ENCODE measurements at regions not wholly inside any gene's neighbourhood (a gene's known extent, or its start where the extent isn't known, plus 50 kb on each side); places are given as distances from the start of the nearest gene placed in this dataset.
"Not testable (repeated sequence)": the region's sequence is repeated elsewhere in the genome, so short reads cannot be mapped to it uniquely, and the experiment has no call there.

DNA sequence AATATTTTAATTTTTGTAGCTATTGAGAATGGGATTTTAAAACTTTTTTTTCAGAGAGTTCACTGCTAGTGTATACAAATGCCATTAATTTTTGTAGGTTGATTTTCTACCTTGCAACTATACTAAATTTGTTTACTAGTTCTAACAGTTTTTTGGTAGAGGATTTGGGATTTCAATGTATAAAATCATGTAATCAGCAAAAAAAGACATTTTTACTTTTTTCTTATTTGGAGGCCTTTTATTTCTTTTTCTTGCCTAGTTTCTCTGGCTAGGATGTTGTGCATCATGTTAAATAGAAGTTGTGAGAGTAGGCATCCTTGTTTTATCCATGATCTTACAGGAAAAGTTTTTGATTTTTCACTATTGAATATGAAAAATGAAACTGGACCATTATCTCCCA, 602.9 kb upstream of the KIF2B start:
- H3K27me3 ChIP-seq (ENCODE audit: control insufficient read depth in 3 of 3, insufficient read depth in 3 of 3, low read length in 3 of 3) = no peaks in the 10 kb centered on the region
- FAIRE-seq (no peak), DNase-seq (no peak)
- H3K36me3 ChIP-seq (ENCODE audit: control insufficient read depth in 3 of 3, insufficient read depth in 2 of 3, low read depth in 1 of 3, low read length in 3 of 3) = no peaks in the 10 kb centered on the region
- H3K27ac ChIP-seq (ENCODE audit: low read depth in 1 of 3, low read length in 2 of 3) = no peak overlapping the region
- H3K4me3 ChIP-seq (ENCODE audit: low read depth in 1 of 3, low read length in 3 of 3) = no peak overlapping the region
- H3K9me3 ChIP-seq (ENCODE audit: control insufficient read depth in 2 of 2, insufficient read depth in 1 of 2, low read depth in 1 of 2, low read length in 1 of 2) = peaks cover 0 to 3% of the 10 kb centered on the region in 2 donors
- H3K4me1 ChIP-seq (ENCODE audit: control insufficient read depth in 3 of 3, insufficient read depth in 2 of 3, low read depth in 1 of 3, low read length in 2 of 3) = no peaks in the 10 kb centered on the region

DNA sequence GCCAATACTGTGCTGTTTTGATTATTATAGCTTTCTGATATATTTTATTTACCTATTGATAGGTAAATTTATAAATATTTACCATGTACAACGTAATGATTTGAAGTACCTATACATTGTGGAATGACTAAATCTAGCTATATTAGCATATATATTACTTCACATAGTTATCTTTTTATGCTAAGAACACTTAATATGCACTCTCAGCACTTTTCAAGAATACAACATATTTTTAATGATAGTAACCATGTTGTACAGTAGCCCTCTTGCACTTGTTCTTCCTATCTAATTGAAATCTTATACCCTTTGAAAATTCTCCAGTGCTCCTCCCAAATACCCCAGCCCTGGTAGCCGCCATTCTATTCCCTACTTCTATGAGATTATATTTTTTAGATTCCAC, 604.0 kb upstream of the KIF2B start:
- Histone ChIP-seq H3K27ac (ENCODE audit: low read depth in 1 of 3, low read length in 2 of 3) (no peak overlapping the region), H3K36me3 (ENCODE audit: control insufficient read depth in 3 of 3, insufficient read depth in 2 of 3, low read depth in 1 of 3, low read length in 3 of 3) (no peaks in the 10 kb centered on the region), H3K4me1 (ENCODE audit: control insufficient read depth in 3 of 3, insufficient read depth in 2 of 3, low read depth in 1 of 3, low read length in 2 of 3) (no peaks in the 10 kb centered on the region), H3K27me3 (ENCODE audit: control insufficient read depth in 3 of 3, insufficient read depth in 3 of 3, low read length in 3 of 3) (no peaks in the 10 kb centered on the region), H3K4me3 (ENCODE audit: low read depth in 1 of 3, low read length in 3 of 3) (no peak overlapping the region), H3K9me3 (ENCODE audit: control insufficient read depth in 2 of 2, insufficient read depth in 1 of 2, low read depth in 1 of 2, low read length in 1 of 2) (peaks cover 0 to 3% of the 10 kb centered on the region in 2 donors)
- 70 to 80% (median 75%) methylated on average over 2 of the region's 2 CpGs for WGBS, 3 donors
- DNase-seq (no peak), FAIRE-seq (no peak)

GRCh38 chr17:53217311-53217710, 605.4 kb upstream of the KIF2B start:
- 76 to 87% (median 82%) methylated on average over 3 of the region's 3 CpGs for WGBS, 3 donors
- Histone ChIP-seq H3K27ac (ENCODE audit: low read depth in 1 of 3, low read length in 2 of 3) (no peak overlapping the region), H3K36me3 (ENCODE audit: control insufficient read depth in 3 of 3, insufficient read depth in 2 of 3, low read depth in 1 of 3, low read length in 3 of 3) (no peaks in the 10 kb centered on the region), H3K4me1 (ENCODE audit: control insufficient read depth in 3 of 3, insufficient read depth in 2 of 3, low read depth in 1 of 3, low read length in 2 of 3) (no peaks in the 10 kb centered on the region), H3K4me3 (ENCODE audit: low read depth in 1 of 3, low read length in 3 of 3) (no peak overlapping the region), H3K9me3 (ENCODE audit: control insufficient read depth in 2 of 2, insufficient read depth in 1 of 2, low read depth in 1 of 2, low read length in 1 of 2) (peaks cover 0 to 3% of the 10 kb centered on the region in 2 donors), H3K27me3 (ENCODE audit: control insufficient read depth in 3 of 3, insufficient read depth in 3 of 3, low read length in 3 of 3) (no peaks in the 10 kb centered on the region)
- DNase-seq (no peak), FAIRE-seq (no peak)

DNA sequence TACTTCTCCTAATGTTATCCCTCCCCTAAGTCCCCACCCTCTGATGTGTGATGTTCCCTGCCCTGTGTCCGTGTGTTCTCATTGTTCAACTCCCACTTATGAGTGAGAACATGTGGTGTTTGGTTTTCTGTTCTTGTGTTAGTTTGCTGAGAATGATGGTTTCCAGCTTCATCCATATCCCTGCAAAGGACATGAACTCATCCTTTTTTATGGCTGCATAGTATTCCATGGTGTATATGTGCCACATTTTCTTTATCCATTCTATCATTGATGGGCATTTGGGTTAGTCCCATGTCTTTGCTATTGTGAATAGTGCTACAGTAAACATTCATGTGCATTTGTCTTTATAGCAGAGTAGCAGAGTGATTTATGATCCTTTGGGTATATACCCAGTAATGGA, 613.8 kb upstream of the KIF2B start:
- H3K4me1 ChIP-seq (ENCODE audit: control insufficient read depth in 3 of 3, insufficient read depth in 2 of 3, low read depth in 1 of 3, low read length in 2 of 3); DNase-seq; FAIRE-seq; H3K27me3 ChIP-seq (ENCODE audit: control insufficient read depth in 3 of 3, insufficient read depth in 3 of 3, low read length in 3 of 3); H3K36me3 ChIP-seq (ENCODE audit: control insufficient read depth in 3 of 3, insufficient read depth in 2 of 3, low read depth in 1 of 3, low read length in 3 of 3); H3K27ac ChIP-seq (ENCODE audit: low read depth in 1 of 3, low read length in 2 of 3); H3K4me3 ChIP-seq (ENCODE audit: low read depth in 1 of 3, low read length in 3 of 3); H3K9me3 ChIP-seq (ENCODE audit: control insufficient read depth in 2 of 2, insufficient read depth in 1 of 2, low read depth in 1 of 2, low read length in 1 of 2): not testable (repeated sequence)
- WGBS, 3 donors = 61 to 94% (median 76%) methylated on average over 1 of the region's 1 CpG

GRCh38 chr17:53193044-53193443, 629.7 kb upstream of the KIF2B start:
- H3K4me3 ChIP-seq (ENCODE audit: low read depth in 1 of 3, low read length in 3 of 3) = no peak overlapping the region
- FAIRE-seq (no peak), DNase-seq (no peak)
- no peaks in the 10 kb centered on the region for H3K36me3 ChIP-seq (ENCODE audit: control insufficient read depth in 3 of 3, insufficient read depth in 2 of 3, low read depth in 1 of 3, low read length in 3 of 3)
- H3K27ac ChIP-seq (ENCODE audit: low read depth in 1 of 3, low read length in 2 of 3) = no peak overlapping the region
- H3K27me3 ChIP-seq (ENCODE audit: control insufficient read depth in 3 of 3, insufficient read depth in 3 of 3, low read length in 3 of 3) = no peaks in the 10 kb centered on the region
- WGBS, 3 donors = 39 to 50% (median 39%) methylated on average over 1 of the region's 1 CpG
- no peaks in the 10 kb centered on the region for H3K9me3 ChIP-seq (ENCODE audit: control insufficient read depth in 2 of 2, insufficient read depth in 1 of 2, low read depth in 1 of 2, low read length in 1 of 2)
- no peaks in the 10 kb centered on the region for H3K4me1 ChIP-seq (ENCODE audit: control insufficient read depth in 3 of 3, insufficient read depth in 2 of 3, low read depth in 1 of 3, low read length in 2 of 3)

- Histone ChIP-seq H3K36me3 (ENCODE audit: control insufficient read depth in 3 of 3, insufficient read depth in 2 of 3, low read depth in 1 of 3, low read length in 3 of 3) (no peaks in the 10 kb centered on the region), H3K9me3 (ENCODE audit: control insufficient read depth in 2 of 2, insufficient read depth in 1 of 2, low read depth in 1 of 2, low read length in 1 of 2) (no peaks in the 10 kb centered on the region), H3K4me1 (ENCODE audit: control insufficient read depth in 3 of 3, insufficient read depth in 2 of 3, low read depth in 1 of 3, low read length in 2 of 3) (no peaks in the 10 kb centered on the region), H3K4me3 (ENCODE audit: low read depth in 1 of 3, low read length in 3 of 3) (no peak overlapping the region), H3K27ac (ENCODE audit: low read depth in 1 of 3, low read length in 2 of 3) (no peak overlapping the region), H3K27me3 (ENCODE audit: control insufficient read depth in 3 of 3, insufficient read depth in 3 of 3, low read length in 3 of 3) (no peaks in the 10 kb centered on the region)
- FAIRE-seq (no peak), DNase-seq (no peak)
These were observed 630.8 kb upstream of the KIF2B start for GRCh38 chr17:53191878-53192277.

GRCh38 chr17:53186001-53186400, 636.7 kb upstream of the KIF2B start:
- Histone ChIP-seq H3K36me3 (ENCODE audit: control insufficient read depth in 3 of 3, insufficient read depth in 2 of 3, low read depth in 1 of 3, low read length in 3 of 3) (no peaks in the 10 kb centered on the region), H3K27ac (ENCODE audit: low read depth in 1 of 3, low read length in 2 of 3) (no peak overlapping the region), H3K27me3 (ENCODE audit: control insufficient read depth in 3 of 3, insufficient read depth in 3 of 3, low read length in 3 of 3) (no peaks in the 10 kb centered on the region), H3K4me1 (ENCODE audit: control insufficient read depth in 3 of 3, insufficient read depth in 2 of 3, low read depth in 1 of 3, low read length in 2 of 3) (no peaks in the 10 kb centered on the region), H3K9me3 (ENCODE audit: control insufficient read depth in 2 of 2, insufficient read depth in 1 of 2, low read depth in 1 of 2, low read length in 1 of 2) (no peaks in the 10 kb centered on the region), H3K4me3 (ENCODE audit: low read depth in 1 of 3, low read length in 3 of 3) (no peak overlapping the region)
- 39 to 54% (median 44%) methylated on average over 2 of the region's 2 CpGs for WGBS, 3 donors
- FAIRE-seq (no peak), DNase-seq (no peak)

GRCh38 chr17:53176629-53177028, 646.1 kb upstream of the KIF2B start:
- Histone ChIP-seq H3K4me1 (ENCODE audit: control insufficient read depth in 3 of 3, insufficient read depth in 2 of 3, low read depth in 1 of 3, low read length in 2 of 3) (no peaks in the 10 kb centered on the region), H3K27me3 (ENCODE audit: control insufficient read depth in 3 of 3, insufficient read depth in 3 of 3, low read length in 3 of 3) (no peaks in the 10 kb centered on the region), H3K9me3 (ENCODE audit: control insufficient read depth in 2 of 2, insufficient read depth in 1 of 2, low read depth in 1 of 2, low read length in 1 of 2) (no peaks in the 10 kb centered on the region), H3K4me3 (ENCODE audit: low read depth in 1 of 3, low read length in 3 of 3) (no peak overlapping the region), H3K36me3 (ENCODE audit: control insufficient read depth in 3 of 3, insufficient read depth in 2 of 3, low read depth in 1 of 3, low read length in 3 of 3) (no peaks in the 10 kb centered on the region), H3K27ac (ENCODE audit: low read depth in 1 of 3, low read length in 2 of 3) (no peak overlapping the region)
- no peak for DNase-seq
- no peak for FAIRE-seq

DNA sequence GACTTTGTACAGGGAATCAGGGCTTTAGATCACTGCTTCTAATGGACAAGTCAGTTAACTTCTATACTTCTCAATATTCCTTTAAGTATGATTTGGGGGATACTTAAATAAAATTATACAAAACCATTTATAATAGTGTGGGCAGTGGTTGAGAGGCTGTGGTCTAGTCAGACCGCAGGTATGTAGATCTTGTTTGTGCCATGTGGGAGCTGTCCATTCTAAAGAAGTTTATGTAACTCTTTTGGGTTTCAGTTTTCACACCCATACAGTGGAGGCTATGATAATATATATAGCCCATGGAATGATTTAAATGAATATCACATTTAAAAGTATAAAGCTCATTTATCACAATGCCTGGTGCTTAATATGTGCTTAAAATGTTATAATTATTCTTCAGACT, 654.3 kb upstream of the KIF2B start:
- no peaks in the 10 kb centered on the region for H3K9me3 ChIP-seq (ENCODE audit: control insufficient read depth in 2 of 2, insufficient read depth in 1 of 2, low read depth in 1 of 2, low read length in 1 of 2)
- H3K36me3 ChIP-seq (ENCODE audit: control insufficient read depth in 3 of 3, insufficient read depth in 2 of 3, low read depth in 1 of 3, low read length in 3 of 3) = no peaks in the 10 kb centered on the region
- H3K27me3 ChIP-seq (ENCODE audit: control insufficient read depth in 3 of 3, insufficient read depth in 3 of 3, low read length in 3 of 3) = no peaks in the 10 kb centered on the region
- no peak overlapping the region for H3K27ac ChIP-seq (ENCODE audit: low read depth in 1 of 3, low read length in 2 of 3)
- FAIRE-seq (no peak), DNase-seq (no peak)
- WGBS, 3 donors = 58 to 78% (median 70%) methylated on average over 1 of the region's 1 CpG
- H3K4me3 ChIP-seq (ENCODE audit: low read depth in 1 of 3, low read length in 3 of 3) = no peak overlapping the region
- H3K4me1 ChIP-seq (ENCODE audit: control insufficient read depth in 3 of 3, insufficient read depth in 2 of 3, low read depth in 1 of 3, low read length in 2 of 3) = no peaks in the 10 kb centered on the region

Data from small intestine (tissue), 7 donors.